ENCODE measurements at regions not wholly inside any gene's neighbourhood (a gene's known extent, or its start where the extent isn't known, plus 50 kb on each side); places are given as distances from the start of the nearest gene placed in this dataset.

- DNase-seq = no peak
Observed at GRCh38 chr3:102085431-102086176, 236.3 kb downstream of the NFKBIZ start.

- DNase-seq = no peak
Observed at GRCh38 chr3:102087236-102087635, 237.9 kb downstream of the NFKBIZ start.

GRCh38 chr3:102089239-102089638, 239.9 kb downstream of the NFKBIZ start:
- DNase-seq = no peak

GRCh38 chr3:102089904-102090720, 240.8 kb downstream of the NFKBIZ start:
- DNase-seq = no peak

GRCh38 chr3:102090721-102091045, 241.4 kb downstream of the NFKBIZ start:
- DNase-seq = no peak

- DNase-seq = no peak
Observed at GRCh38 chr3:102091358-102091757, 242.0 kb downstream of the NFKBIZ start.

- no peak for DNase-seq
Observed at GRCh38 chr3:102092617-102093466, 243.5 kb downstream of the NFKBIZ start.

GRCh38 chr3:102094506-102094905, 245.2 kb downstream of the NFKBIZ start:
- DNase-seq = no peak

- DNase-seq = no peak
Observed at GRCh38 chr3:102095383-102095782, 246.1 kb downstream of the NFKBIZ start.

- no peak for DNase-seq
Observed at GRCh38 chr3:102096066-102096465, 246.8 kb downstream of the NFKBIZ start.

- no peak for DNase-seq
Observed at GRCh38 chr3:102098130-102098885, 249.0 kb downstream of the NFKBIZ start.

- DNase-seq = no peak
Observed at GRCh38 chr3:102099913-102100312, 250.6 kb downstream of the NFKBIZ start.

- DNase-seq = no peak
Observed at GRCh38 chr3:102102394-102102793, 253.1 kb downstream of the NFKBIZ start.

- no peak for DNase-seq
Observed at GRCh38 chr3:102104033-102104432, 254.7 kb downstream of the NFKBIZ start.

- DNase-seq = no peak
Observed at GRCh38 chr3:102105193-102105592, 255.9 kb downstream of the NFKBIZ start.

- no peak for DNase-seq
Observed at GRCh38 chr3:102106416-102107097, 257.2 kb downstream of the NFKBIZ start.

GRCh38 chr3:102112704-102113230, 263.5 kb downstream of the NFKBIZ start:
- DNase-seq = no peak

- no peak for DNase-seq
Observed at GRCh38 chr3:102113421-102114041, 264.2 kb downstream of the NFKBIZ start.

GRCh38 chr3:102114264-102114979, 265.1 kb downstream of the NFKBIZ start:
- DNase-seq = no peak

GRCh38 chr3:102122527-102122926, 273.2 kb downstream of the NFKBIZ start:
- no peak for DNase-seq

All from NCI-H2171 treated with DMSO at 0.1 percent for 48 hours (cell line).